ENCODE measurements at regions not wholly inside any gene's neighbourhood (a gene's known extent, or its start where the extent isn't known, plus 50 kb on each side); places are given as distances from the start of the nearest gene placed in this dataset.
"Not testable (repeated sequence)": the region's sequence is repeated elsewhere in the genome, so short reads cannot be mapped to it uniquely, and the experiment has no call there.

GRCh38 chr1:96522927-96523326 is 198.7 kb upstream of the PTBP2 start:
- DNase-seq = no peak

GRCh38 chr1:96524100-96524499 is 197.5 kb upstream of the PTBP2 start:
- DNase-seq = no peak

GRCh38 chr1:96525657-96526557 is 195.7 kb upstream of the PTBP2 start:
- DNase-seq = no peak

- not testable (repeated sequence) for DNase-seq
Observed at GRCh38 chr1:96528672-96529071, 192.9 kb upstream of the PTBP2 start.

GRCh38 chr1:96533820-96534219 is 187.8 kb upstream of the PTBP2 start:
- no peak for DNase-seq

- no peak for DNase-seq
Observed at GRCh38 chr1:96536581-96536980, 185.0 kb upstream of the PTBP2 start.

- DNase-seq = no peak
Observed at GRCh38 chr1:96538111-96538641, 183.4 kb upstream of the PTBP2 start.

GRCh38 chr1:96538883-96539282 is 182.7 kb upstream of the PTBP2 start:
- DNase-seq = no peak

GRCh38 chr1:96541491-96541890 is 180.1 kb upstream of the PTBP2 start:
- DNase-seq = no peak

- DNase-seq = no peak
Observed at GRCh38 chr1:96544051-96544830, 177.3 kb upstream of the PTBP2 start.

- DNase-seq = no peak
Observed at GRCh38 chr1:96544831-96545221, 176.8 kb upstream of the PTBP2 start.

- no peak for DNase-seq
Observed at GRCh38 chr1:96545935-96546656, 175.5 kb upstream of the PTBP2 start.

- no peak for DNase-seq
Observed at GRCh38 chr1:96550061-96550460, 171.5 kb upstream of the PTBP2 start.

- DNase-seq = no peak
Observed at GRCh38 chr1:96552451-96552850, 169.1 kb upstream of the PTBP2 start.

GRCh38 chr1:96553811-96554210 is 167.8 kb upstream of the PTBP2 start:
- no peak for DNase-seq

- no peak for DNase-seq
Observed at GRCh38 chr1:96554364-96554763, 167.2 kb upstream of the PTBP2 start.

GRCh38 chr1:96557336-96557735 is 164.2 kb upstream of the PTBP2 start:
- DNase-seq = no peak

- no peak for DNase-seq
Observed at GRCh38 chr1:96558635-96559034, 162.9 kb upstream of the PTBP2 start.

GRCh38 chr1:96559181-96559580 is 162.4 kb upstream of the PTBP2 start:
- DNase-seq = no peak

GRCh38 chr1:96559707-96560596 is 161.6 kb upstream of the PTBP2 start:
- no peak for DNase-seq

GRCh38 chr1:96562094-96562493 is 159.5 kb upstream of the PTBP2 start:
- DNase-seq = no peak

- not testable (repeated sequence) for DNase-seq
Observed at GRCh38 chr1:96564401-96564800, 157.2 kb upstream of the PTBP2 start.

Measured in NCI-H526 treated with DMSO at 0.1 percent for 48 hours (cell line).